Kidney tubule cell (primary cell): ENCODE measurements at regions not wholly inside any gene's neighbourhood (a gene's known extent, or its start where the extent isn't known, plus 50 kb on each side); places are given as distances from the start of the nearest gene placed in this dataset.

ENCODE experiments used
- DNase-seq: peaks from one replicate; pipeline ENCODE4 v3.0.0-alpha.2; 2018; ENCODE audit warnings: low spot score

DNA sequence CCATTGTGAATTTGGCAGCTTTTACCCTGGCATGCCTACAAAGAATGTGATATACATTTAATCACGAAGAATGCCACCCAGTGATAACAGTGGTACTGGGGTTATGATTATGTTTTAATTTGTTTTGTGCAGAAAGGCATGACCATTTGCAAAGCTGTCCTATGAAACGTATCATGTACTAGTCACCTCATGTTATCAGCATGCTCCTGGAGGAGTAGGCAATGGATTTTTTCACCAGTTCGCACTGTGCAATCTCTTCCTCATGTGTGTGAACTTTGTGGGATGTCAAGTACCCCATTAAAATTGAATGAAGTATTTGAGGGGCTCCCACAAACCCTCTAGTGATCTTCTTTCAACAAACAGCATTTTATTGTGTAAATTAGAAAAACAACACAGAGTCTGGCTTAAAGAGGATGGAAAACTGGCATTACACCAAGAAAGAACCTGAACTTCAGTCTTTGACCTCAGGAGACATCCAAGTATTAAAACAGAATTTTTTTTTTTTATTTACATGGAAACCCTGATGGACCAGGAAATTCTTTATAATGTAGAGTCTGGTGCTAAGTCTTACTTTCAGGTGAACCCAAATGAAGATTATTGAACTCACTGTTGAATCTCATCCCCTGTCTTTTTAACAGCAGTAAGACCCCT is 200.6 kb upstream of the PGRMC2 start:
- no peak for DNase-seq

DNA sequence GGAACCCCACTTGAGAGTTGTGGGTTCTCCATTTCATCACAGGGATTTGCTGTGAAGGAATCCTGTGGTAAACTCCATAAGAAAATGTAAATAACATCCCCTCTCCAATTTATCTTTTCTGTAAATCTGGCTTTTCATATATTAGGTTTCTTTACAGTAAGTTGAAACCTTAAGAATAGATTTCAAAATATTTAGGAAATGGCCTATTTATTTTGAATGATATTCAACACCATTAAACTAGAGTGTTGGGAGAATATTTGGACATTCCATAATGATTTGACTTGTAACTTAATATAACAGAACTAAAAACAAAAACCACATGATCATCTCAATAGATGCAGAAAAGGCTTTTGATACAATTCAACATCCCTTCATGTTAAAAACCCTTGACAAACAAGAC is 197.3 kb upstream of the PGRMC2 start:
- no peak for DNase-seq

DNA sequence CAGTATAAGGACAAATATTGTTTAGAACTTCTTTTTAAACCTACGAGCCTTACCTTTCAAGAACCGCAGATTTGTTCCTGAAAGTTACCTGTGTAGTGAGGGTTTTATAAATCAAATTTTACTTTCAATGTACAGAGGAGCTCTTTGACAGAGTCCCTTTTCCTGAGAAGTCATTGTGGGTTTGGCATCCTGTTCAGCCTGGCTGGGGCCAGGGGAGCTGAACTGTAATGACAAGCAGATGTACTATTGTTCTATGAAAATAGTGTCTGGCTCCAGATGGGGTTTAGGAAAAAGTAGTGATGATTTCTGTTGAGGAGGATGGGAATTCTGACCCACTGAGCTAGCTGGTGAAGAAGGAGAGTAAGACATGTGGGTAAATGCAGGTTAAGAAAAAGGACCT is 196.2 kb upstream of the PGRMC2 start:
- no peak for DNase-seq

DNA sequence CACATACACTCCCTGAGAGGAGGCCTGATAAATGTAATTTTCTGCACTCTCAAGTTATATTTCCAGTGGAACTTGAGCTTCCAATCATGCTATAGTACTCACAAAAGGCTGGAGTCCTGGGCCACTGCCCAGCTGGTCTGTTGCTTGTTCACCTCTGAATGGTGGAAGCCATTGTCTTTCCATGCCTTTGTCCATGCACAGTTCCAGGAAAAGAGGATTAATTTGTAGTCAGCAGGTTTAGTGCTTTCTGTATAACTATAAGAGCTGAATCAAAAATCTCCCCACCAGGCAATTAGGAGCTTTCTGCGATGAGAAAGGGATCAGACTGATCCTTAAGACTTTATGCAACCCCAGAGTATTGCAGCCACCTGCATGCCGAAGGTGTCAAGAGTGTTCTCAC is 195.4 kb upstream of the PGRMC2 start:
- no peak for DNase-seq

DNA sequence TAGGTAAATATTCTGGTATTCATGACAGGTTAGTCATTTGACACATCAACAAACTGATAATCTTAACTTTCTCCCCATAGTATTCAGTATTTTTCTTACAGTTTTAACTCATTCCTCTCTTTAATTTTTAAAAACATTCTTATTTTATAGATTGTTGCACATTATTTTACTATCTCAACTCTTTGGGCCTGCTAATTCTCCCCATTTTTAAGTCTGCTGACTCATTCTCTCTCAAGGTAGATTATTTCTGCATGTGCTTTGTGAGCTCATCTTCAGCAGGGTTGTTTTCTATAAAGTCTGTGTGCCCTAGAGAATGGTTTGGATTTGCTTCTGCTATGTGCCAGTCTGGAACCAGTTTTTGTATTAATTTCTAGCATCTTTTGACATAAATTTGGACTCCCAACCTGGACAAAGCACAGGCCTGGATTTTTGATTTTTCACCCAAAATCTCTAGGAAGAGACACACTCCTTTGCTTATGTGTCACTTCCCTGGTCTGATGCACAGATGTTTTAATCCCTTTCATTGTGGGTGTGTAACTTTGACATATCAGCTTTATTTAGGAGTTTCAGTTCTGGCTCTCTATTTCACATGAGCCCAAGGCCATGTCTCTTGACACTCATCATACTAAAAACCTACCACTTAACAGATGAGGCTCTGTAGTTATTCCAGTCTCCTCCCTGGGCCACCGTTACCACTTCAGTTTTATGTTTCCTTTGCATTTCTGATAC is 194.3 kb upstream of the PGRMC2 start:
- no peak for DNase-seq

DNA sequence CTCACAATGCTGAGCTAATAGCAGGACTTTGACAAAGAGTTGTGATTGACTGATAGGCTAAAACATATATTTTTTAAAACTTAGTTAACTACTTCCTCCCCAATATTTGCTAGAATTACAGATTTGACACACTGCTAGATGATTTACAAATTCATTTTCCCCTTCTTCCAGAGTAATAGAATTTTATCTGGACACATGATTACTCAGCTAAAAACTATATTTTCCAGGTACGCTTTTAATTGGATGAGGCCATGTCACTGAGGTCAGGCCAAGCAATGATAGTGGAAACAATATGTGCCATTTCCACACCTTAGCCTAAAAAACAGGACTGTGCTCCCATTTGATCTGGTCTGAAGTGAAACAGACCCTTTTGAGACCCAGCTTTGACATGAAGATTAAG is 193.3 kb upstream of the PGRMC2 start:
- DNase-seq: no peak

DNA sequence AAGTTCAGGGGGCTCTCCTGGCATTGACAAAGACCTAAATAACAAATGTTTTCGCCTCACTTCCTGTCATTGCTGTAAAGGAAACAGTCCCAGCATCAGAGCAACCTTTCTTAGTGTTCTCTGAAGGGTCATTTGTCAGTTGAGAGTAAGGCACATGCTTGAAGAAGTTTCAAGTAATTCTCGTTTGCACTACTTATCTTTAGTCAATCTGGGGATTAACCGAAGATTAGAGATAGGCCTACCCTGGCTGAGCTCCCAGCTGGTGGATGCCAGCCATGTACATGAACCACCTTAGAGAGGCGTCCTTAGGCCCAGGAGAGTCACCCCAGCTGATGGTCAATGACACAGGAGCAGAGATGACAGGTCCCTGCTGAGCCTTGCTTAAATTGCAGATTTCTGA is 189.9 kb upstream of the PGRMC2 start:
- DNase-seq: no peak

DNA sequence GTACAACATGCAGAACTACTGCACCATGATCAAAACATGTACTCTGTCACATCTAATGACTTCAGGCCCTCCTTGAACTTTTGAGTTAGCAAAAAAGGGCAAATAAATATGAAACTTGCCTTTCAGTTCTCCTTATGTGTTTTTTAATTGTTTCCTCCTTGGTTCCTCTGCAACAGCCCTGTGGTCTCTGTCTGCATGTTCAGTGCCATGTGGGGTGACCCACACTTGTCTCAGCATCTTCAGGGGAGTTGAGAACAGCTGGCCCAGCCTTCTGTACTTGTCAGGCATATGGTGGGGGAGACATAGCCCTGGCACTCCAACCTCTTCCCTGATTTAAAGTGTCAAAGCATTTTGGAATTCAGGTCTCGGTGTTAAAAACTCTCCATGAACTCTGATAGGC is 188.0 kb upstream of the PGRMC2 start:
- DNase-seq: no peak

DNA sequence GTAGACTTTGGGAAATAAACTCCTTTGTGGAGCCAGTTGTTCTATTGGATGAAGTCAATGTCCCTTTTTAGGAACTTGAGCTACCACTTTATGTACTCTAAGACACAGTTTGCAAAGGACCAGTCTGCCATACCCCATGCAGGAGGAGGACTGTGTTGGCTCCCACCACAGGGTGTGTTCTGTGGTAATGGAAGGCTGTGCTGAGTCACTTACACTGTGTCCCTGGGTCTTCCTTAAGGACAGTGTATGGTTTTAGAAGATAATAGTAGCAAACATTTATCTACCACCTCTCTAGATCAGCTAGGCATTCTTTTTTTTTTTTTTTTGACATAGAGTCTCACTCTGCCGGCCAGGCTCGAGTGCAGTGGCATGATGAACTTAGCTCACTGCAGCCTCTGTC is 184.0 kb upstream of the PGRMC2 start:
- no peak for DNase-seq

DNA sequence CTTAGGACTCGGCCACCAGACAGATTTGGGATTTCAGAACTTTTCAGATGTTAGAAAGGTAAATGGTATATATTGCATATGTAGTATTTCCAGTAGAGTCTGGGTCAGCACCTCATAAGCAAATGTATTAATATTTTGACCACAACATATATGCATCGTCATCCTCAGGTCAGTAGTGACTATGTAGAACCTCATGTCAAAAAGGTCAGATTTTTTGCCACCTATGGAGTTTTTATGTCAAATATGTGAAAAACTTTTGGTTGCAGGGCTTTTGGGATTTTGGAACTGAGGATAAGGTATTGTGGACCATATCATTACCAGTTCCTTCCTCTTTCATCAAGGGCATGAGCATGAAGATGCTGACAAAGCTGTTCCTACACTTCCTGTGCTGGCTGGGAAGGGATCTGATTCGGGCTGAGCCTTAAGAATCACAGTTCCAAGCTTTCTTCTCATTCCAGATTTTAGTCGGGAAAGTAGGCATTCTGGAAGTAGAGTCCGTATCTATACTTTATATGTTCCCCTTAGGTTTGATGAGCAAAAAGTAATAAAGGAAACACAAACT is 183.0 kb upstream of the PGRMC2 start:
- DNase-seq: no peak

DNA sequence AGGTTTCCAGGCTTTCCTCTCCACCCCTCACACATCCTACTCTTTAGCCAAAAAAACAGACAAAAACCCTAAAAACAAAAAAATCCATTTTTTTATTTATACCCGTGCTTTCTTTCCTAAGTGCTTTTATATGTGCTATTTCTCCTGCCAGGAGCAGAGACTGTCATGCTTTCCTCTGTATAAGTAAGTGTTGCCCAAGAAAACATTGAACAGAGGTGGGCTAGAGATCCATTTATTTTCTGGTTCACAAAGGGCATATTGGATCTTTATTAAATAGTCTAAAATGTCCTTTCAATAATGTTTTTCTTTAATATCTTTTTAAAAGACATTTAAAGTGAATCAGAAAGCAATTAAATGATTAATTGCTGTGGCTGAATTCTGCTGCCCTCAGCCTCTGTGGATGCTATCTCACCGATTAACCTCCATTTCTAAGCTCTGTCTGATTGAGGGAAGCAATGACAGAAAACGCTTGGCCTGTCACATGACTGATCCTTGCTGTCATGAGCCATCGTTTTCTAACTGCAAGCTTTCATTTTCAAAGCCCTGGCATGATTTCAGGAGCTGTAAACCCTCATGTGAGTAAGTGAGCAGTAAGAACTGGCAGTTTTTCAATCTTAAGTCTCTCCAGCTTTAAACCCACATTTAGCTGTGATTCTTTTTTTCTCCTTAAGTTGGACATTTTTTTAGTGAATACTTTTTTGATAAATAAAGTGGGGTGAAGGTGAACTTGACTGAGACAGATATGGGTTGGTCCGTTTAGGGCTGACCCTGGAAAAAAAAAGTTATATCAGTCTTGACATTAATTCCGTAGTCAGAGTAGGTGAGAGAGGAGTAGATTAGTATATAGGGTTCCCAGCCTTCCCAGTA is 180.7 kb upstream of the PGRMC2 start:
- peak; percentile 89 for DNase-seq

DNA sequence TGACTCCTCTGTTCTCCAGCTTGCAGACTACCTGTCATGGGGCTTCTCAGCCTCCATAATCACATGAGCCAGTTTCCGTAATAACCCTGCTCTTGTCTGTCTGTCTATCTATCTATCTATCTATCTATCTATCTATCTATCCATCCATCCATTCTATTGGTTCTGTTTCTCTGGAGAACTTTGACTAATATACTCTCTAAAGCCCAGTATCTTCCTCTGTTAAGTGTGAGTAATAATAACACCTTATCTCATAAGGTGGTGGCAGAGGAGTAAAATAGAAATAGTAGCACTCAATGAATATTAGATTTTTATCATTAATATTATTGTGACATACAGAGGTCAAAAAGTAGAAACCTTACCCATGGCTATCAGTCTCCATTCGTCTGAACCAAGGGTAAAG is 177.9 kb upstream of the PGRMC2 start:
- no peak for DNase-seq

DNA sequence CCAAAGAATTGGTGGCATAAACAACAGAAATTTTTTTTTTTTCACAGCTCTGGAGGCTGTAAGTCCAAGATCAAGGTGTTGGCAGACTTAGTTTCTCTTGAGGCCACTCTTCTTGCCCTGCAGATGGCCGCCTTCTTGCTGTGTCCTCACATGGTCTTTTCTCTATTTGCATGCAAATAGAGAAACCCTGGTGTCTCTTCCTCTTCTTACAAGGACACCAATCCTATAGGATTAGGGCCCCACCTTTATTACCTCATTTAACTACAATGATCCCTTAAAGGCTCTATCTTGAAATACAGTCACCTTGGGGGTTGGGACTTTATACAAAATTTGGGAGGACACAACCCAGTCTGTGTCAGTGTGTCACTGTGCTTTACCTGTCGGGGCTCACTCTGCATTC is 175.4 kb upstream of the PGRMC2 start:
- no peak for DNase-seq

DNA sequence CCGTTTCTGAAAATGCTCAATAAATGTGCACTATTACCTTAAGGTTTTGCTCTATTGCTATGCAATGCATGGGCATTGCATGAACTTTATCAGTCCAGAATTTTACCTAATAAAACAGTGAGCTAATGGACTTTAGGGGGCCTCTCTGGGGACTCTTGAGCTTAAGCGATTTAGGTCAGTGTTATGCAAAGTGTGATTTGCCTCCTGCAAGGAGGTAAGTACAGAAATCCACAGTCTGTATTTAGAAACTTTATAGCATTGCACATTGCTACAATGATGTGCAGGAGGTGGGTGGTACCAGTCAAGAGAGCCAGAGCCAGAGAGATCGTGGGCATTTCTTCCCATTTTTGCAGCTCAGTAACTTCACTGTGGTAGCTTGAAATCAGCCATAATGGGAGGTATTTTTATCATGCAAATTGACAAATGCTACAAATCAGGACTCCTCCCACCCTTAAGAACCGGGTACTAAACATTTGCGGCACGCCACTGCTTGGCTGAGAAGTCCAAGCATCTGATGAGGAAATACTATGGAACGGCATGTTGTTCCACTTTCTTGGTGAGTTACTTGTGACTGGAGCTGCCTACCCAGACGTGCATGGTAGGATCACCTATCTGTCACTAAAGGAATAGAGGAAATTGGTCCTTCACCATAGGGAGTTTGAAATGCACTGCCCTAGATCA is 174.6 kb upstream of the PGRMC2 start:
- DNase-seq: no peak

DNA sequence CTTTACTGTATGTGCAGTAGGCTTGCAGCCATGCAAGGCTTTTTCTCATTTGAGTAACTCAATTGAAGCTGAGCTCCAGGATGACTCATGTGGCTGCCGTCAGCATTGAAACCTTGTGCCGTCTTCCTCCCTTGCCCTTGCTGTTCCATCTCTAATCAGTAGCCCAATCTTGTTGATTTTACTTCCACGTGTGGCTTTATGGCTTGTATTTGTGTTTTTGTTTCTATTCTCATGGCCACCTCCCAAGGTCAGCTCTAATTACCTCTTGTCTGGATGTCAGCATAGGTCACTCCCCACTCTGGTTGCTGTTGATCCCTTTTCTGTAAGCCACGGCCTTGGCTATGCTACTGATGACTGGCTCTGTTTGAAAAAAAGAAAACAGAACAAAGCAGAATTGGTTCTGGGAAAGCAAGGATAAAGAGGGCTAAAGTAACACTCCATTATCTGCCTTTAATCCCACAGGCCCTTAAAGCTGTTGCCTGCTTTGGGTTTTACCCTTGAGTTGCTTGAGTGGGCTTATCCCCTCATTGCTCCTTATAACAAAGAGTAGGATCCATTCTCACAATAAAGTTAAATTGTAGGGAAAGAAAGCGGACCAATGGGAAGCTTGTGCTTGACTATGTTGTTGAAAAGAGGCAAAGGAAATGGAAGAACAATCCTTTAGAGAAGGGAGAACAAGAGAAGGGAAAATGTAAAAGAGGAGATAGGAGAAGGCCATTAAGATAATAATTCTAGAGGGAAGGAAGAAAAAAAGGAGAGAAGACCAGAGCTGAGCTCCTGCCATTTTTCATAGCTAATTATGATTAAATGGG is 173.9 kb upstream of the PGRMC2 start:
- DNase-seq: peak; percentile 84

DNA sequence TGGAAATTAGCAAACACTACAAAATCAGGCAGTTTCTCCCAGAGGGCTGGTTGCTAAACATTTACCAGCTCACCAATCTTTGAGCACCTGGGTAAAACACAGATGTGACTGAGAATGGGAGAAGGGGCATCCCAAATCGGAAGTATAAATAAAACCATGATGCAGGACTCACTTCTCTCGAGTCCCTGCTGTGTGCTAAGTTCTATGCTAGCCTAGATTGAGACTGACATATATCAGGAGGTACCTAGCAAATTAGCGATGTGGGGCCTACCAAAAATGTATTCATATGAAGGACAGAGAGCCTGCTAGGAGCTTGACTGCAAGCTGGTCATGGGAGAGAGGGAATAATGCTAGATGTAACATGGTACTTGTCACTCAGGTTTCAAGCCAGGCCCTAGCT is 171.9 kb upstream of the PGRMC2 start:
- no peak for DNase-seq

DNA sequence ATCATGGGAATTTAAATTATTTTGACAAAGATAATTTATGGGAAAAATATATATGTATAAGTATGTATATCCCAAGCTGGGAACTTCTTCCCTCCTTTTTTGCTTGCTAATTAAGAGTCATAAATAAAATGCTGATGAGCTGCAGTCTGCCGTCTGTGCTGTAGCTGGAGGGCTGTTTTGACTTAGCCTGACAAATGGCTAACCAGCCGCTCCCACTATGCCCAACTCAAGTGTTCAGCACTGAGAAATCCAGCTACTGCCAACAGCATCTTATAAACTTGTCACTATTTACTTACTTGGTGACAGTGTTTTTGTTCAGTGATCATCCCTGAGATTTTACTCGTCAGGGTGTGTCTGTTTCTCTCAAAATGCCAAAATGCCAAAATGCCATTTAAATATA is 171.2 kb upstream of the PGRMC2 start:
- no peak for DNase-seq

DNA sequence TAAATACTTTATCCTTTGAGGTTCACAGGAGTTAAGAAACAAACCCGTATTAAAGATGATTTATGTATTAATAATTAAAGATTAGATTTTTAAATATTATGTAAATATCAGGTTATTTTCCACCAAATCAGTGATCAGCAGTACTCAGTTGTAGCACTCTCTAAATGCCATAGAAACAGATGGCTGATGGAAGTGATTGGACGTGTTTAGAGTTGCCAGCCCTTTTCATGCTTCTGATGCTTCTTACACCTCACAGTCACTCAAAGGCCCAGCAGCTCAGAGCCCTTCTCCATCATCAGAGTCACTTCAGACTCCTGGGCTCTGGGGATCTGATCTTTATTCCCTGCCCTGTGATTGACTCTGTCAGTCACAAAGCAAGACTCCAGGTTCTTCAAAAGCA is 170.1 kb upstream of the PGRMC2 start:
- DNase-seq: no peak

DNA sequence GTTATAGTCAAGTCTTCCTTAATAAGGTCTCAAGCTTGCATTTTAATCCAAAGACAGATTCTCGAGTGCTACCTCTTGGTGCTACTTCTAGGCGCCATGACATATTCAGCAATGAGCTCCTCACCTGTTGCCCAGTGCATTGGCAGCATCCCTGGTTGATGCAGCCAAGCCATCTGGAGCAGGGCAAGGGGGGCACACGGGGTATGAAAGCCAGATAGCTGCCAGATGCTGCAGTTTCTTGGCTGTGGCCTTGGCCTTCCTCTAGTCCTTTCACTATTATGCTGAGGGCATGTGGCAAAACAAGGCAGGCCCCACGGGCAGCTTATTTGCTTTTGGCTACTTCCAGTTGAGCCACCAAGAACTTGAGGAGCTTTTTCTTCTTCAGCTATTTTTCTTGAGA is 168.6 kb upstream of the PGRMC2 start:
- DNase-seq: no peak

DNA sequence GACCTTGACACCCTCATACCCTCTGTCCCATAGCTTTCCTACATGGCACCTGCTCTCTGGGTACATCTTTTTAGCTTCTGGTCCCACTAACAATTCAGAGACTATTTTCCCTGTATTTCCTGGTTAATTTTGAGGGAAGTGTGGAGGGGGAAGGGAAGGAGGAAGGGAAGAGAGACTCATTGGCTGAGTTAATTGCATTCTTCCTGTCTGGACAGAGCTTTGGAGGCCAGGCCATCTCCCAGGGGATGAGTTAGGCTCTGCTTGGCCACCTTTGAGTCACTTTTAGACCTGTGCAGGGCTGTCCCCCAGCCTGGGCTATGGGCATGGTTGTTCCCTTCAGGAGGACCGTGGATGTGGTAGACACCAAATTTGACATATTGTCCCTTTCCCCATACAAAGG is 167.9 kb upstream of the PGRMC2 start:
- peak; percentile 80 for DNase-seq

DNA sequence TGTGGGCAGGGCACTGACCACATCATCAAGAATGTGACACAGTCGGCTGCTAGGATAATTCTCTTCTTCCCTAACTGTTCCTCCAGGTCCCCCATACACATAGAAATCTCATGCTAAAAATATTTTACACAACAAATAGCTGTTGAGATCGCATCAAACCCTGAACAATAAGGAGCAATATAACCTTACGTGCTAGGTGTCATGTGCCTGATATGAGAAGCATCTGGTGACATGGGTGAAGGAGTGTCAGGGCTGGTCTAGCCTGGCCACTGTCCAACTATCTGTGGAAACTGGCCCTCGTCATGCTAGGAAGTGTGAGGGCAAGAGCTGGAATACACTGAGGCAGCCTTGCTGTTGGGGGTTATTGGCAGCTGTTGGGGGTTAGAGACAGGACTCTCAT is 167.3 kb upstream of the PGRMC2 start:
- DNase-seq: peak; percentile 75
